Neural progenitor cell (in vitro differentiated cells): ENCODE measurements at regions not wholly inside any gene's neighbourhood (a gene's known extent, or its start where the extent isn't known, plus 50 kb on each side); places are given as distances from the start of the nearest gene placed in this dataset.

ENCODE experiments used
- CTCF ChIP-seq: fragments of 200-600 bp; sonication (generic); IDR thresholded peaks from 2 replicates; pipeline ENCODE4 v1.5.1; 2017; ENCODE audit warnings: antibody characterized with exemption, mild to moderate bottlenecking
- EZH2 ChIP-seq: fragments of 200-600 bp; sonication (generic); IDR thresholded peaks from 2 replicates; pipeline ENCODE4 v1.6.1; 2017; ENCODE audit warnings: antibody characterized with exemption, mild to moderate bottlenecking, moderate library complexity
- EZH2phosphoT487 ChIP-seq: fragments of 200-600 bp; sonication (generic); IDR thresholded peaks from 2 replicates; pipeline ENCODE4 v1.6.1; 2017; ENCODE audit warnings: antibody characterized with exemption

- TF ChIP-seq CTCF (no peak), EZH2phosphoT487 (no peak), EZH2 (no peak)
Observed at GRCh38 chr2:9720352-9721093, 89.7 kb upstream of the YWHAQ start.
